Stomach (tissue), 4 donors: ENCODE measurements at regions not wholly inside any gene's neighbourhood (a gene's known extent, or its start where the extent isn't known, plus 50 kb on each side); places are given as distances from the start of the nearest gene placed in this dataset.

Experiments
- EP300 ChIP-seq: sonication (generic); formaldehyde crosslinking; IDR thresholded peaks from one replicate; pipeline ENCODE4 v1.6.1; 2017; ENCODE audit warnings: antibody characterized with exemption
- TF ChIP-seq, protein P1 (sequence below), 7 experiments: fragments of 450-650 bp in 4 of 7; fragments of 200-600 bp in 3 of 7; sonication (generic) in 3 of 7; IDR thresholded peaks; one replicate each; pipeline ENCODE4 v1.5.1; 2016 to 2019; ENCODE audit warnings: antibody characterized with exemption in 7 of 7, control low read depth in 2 of 7, mild to moderate bottlenecking in 1 of 7

DNA sequence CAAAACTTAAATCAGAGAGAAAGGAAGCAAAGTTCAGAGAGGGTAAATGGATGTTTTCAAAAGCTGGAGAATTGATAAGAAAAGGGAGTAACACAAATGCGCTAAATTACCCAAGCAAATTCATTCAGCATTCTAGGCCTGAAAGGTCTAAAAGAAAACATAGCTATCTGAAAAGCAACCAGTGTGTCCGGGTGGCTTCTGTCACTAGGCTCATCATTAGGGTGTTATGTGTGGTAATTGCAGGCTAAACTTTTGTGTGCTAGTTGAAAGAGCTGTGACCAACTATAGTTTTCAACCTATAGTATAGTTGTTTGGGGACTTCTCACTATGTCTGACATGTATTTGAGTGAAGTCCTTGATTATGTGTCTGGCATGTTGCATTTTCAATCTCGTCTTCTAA, 839.6 kb upstream of the ZEB2 start:
- TF ChIP-seq, protein P1, sequence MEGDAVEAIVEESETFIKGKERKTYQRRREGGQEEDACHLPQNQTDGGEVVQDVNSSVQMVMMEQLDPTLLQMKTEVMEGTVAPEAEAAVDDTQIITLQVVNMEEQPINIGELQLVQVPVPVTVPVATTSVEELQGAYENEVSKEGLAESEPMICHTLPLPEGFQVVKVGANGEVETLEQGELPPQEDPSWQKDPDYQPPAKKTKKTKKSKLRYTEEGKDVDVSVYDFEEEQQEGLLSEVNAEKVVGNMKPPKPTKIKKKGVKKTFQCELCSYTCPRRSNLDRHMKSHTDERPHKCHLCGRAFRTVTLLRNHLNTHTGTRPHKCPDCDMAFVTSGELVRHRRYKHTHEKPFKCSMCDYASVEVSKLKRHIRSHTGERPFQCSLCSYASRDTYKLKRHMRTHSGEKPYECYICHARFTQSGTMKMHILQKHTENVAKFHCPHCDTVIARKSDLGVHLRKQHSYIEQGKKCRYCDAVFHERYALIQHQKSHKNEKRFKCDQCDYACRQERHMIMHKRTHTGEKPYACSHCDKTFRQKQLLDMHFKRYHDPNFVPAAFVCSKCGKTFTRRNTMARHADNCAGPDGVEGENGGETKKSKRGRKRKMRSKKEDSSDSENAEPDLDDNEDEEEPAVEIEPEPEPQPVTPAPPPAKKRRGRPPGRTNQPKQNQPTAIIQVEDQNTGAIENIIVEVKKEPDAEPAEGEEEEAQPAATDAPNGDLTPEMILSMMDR (IDR thresholded peaks at IDR 0.05): no peak
- no peak for TF ChIP-seq EP300
